Neural progenitor cell (in vitro differentiated cells): ENCODE measurements at regions not wholly inside any gene's neighbourhood (a gene's known extent, or its start where the extent isn't known, plus 50 kb on each side); places are given as distances from the start of the nearest gene placed in this dataset.

Source experiments
- CTCF ChIP-seq: fragments of 200-600 bp; sonication (generic); IDR thresholded peaks from 2 replicates; pipeline ENCODE4 v1.5.1; 2017; ENCODE audit warnings: antibody characterized with exemption, mild to moderate bottlenecking
- EZH2phosphoT487 ChIP-seq: fragments of 200-600 bp; sonication (generic); IDR thresholded peaks from 2 replicates; pipeline ENCODE4 v1.6.1; 2017; ENCODE audit warnings: antibody characterized with exemption

GRCh38 chr19:27821418-27822018, 1391.4 kb downstream of the UQCRFS1 start:
- TF ChIP-seq CTCF (no peak), EZH2phosphoT487 (no peak)
